Mammary epithelial cell (primary cell): ENCODE measurements at regions not wholly inside any gene's neighbourhood (a gene's known extent, or its start where the extent isn't known, plus 50 kb on each side); places are given as distances from the start of the nearest gene placed in this dataset.

Experiments
- EZH2 ChIP-seq: IDR thresholded peaks from 2 replicates; pipeline ENCODE4 v1.6.1; 2012; ENCODE audit warnings: low read length, inconsistent platforms, borderline replicate concordance
- TF ChIP-seq, protein P1 (sequence below), 2 donors: IDR thresholded peaks in 1 of 2; conservative IDR thresholded peaks in 1 of 2; 2 replicates each; pipeline ENCODE4 v1.5.1; 2011 to 2012; ENCODE audit warnings: inconsistent platforms in 2 of 2, low read length in 2 of 2, mild to moderate bottlenecking in 2 of 2, control low read depth in 1 of 2, low read depth in 1 of 2; ENCODE audit not compliant: insufficient read depth in 1 of 2; ENCODE audit errors: extremely low read depth in 1 of 2

- TF ChIP-seq, protein P1, sequence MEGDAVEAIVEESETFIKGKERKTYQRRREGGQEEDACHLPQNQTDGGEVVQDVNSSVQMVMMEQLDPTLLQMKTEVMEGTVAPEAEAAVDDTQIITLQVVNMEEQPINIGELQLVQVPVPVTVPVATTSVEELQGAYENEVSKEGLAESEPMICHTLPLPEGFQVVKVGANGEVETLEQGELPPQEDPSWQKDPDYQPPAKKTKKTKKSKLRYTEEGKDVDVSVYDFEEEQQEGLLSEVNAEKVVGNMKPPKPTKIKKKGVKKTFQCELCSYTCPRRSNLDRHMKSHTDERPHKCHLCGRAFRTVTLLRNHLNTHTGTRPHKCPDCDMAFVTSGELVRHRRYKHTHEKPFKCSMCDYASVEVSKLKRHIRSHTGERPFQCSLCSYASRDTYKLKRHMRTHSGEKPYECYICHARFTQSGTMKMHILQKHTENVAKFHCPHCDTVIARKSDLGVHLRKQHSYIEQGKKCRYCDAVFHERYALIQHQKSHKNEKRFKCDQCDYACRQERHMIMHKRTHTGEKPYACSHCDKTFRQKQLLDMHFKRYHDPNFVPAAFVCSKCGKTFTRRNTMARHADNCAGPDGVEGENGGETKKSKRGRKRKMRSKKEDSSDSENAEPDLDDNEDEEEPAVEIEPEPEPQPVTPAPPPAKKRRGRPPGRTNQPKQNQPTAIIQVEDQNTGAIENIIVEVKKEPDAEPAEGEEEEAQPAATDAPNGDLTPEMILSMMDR (conservative IDR thresholded peaks at IDR 0.05 in 1 of 2, IDR thresholded peaks at IDR 0.05 in 1 of 2; ENCODE audit: extremely low read depth in 1 of 2, insufficient read depth in 1 of 2, low read depth in 1 of 2, low read length in 2 of 2) = no peak
- TF ChIP-seq EZH2 = no peak
Observed at GRCh38 chr14:86788224-86788623, 1204.8 kb downstream of the GALC start.
